Stomach (tissue), 8 donors: ENCODE measurements at regions not wholly inside any gene's neighbourhood (a gene's known extent, or its start where the extent isn't known, plus 50 kb on each side); places are given as distances from the start of the nearest gene placed in this dataset.
A peak's percentile ranks its signal among the peaks of the same experiment; 100 is the strongest.
"Not testable (repeated sequence)": the region's sequence is repeated elsewhere in the genome, so short reads cannot be mapped to it uniquely, and the experiment has no call there.

Source experiments
- DNase-seq, 2 donors: peaks; one replicate each; pipeline versions ENCODE4 v3.0.0 to v3.0.0-alpha.2; 2013 to 2019
- H3K27ac ChIP-seq, 5 donors: fragments of 200-600 bp in 4 of 5; sonication (generic) in 4 of 5; one replicate each; pipeline ENCODE4 v1.5.1; 2013 to 2019; ENCODE audit warnings: mild to moderate bottlenecking in 1 of 5, moderate library complexity in 1 of 5
- H3K27me3 ChIP-seq, 3 donors: fragments of 200-600 bp; sonication (generic); one replicate each; pipeline ENCODE4 v1.5.1; 2017 to 2019; ENCODE audit warnings: mixed run types in 1 of 3
- H3K36me3 ChIP-seq, 4 donors: fragments of 200-600 bp; sonication (generic); 1 replicate in 3 of 4; 2 replicates in 1 of 4; pipeline ENCODE4 v1.5.1; 2016 to 2019
- H3K4me1 ChIP-seq, 4 donors: fragments of 200-600 bp; sonication (generic); one replicate each; pipeline ENCODE4 v1.5.1; 2016 to 2019
- H3K4me3 ChIP-seq, 4 donors: fragments of 200-600 bp; sonication (generic) in 3 of 4; one replicate each; pipeline ENCODE4 v1.5.1; 2016 to 2019; ENCODE audit warnings: mild to moderate bottlenecking in 1 of 4
- H3K9me3 ChIP-seq, 4 donors: fragments of 200-600 bp; sonication (generic); one replicate each; pipeline ENCODE4 v1.5.1; 2016 to 2019
- CTCF ChIP-seq, 7 experiments: fragments of 450-650 bp in 4 of 7; fragments of 200-600 bp in 3 of 7; sonication (generic) in 3 of 7; IDR thresholded peaks; one replicate each; pipeline ENCODE4 v1.5.1; 2016 to 2019; ENCODE audit warnings: antibody characterized with exemption in 7 of 7, control low read depth in 2 of 7, mild to moderate bottlenecking in 1 of 7
- EP300 ChIP-seq: sonication (generic); formaldehyde crosslinking; IDR thresholded peaks from one replicate; pipeline ENCODE4 v1.6.1; 2017; ENCODE audit warnings: antibody characterized with exemption
- POLR2A ChIP-seq, 4 donors: fragments of 450-650 bp; IDR thresholded peaks; one replicate each; pipeline ENCODE4 v1.6.1; 2016; ENCODE audit warnings: antibody characterized with exemption in 4 of 4, control low read depth in 2 of 4, mild to moderate bottlenecking in 1 of 4, moderate library complexity in 1 of 4
- POLR2AphosphoS5 ChIP-seq, 3 donors: sonication (generic); formaldehyde crosslinking; IDR thresholded peaks; one replicate each; pipeline ENCODE4 v1.6.1; 2016; ENCODE audit warnings: antibody characterized with exemption in 3 of 3
- WGBS, 5 donors: extraction: QIAGEN DNeasy Blood & Tissue Kit in 3 of 5; methylation state at CpG; one replicate each; pipeline versions ENCODE4 v1.1.5 to v1.1.7; 2013 to 2018; 5-methylcytosine and 5-hydroxymethylcytosine counted together
- intact Hi-C: fragments of 100-400 bp; cut with DNase I; formaldehyde crosslinking; loops from one replicate; pipeline ENCODE4 v1.15.1; 2023; ENCODE audit warnings: low total_unique reads
- donor health status: healthy with polysubstance abuse.
- donor health status: Bipolar disorder and iron deficiency.
- donor health status: healthy.

GRCh38 chr18:7178568-7178967 is 52.3 kb upstream of the LRRC30 start:
- H3K27ac ChIP-seq, H3K9me3 ChIP-seq, intact Hi-C loops, DNase-seq, H3K36me3 ChIP-seq, H3K4me3 ChIP-seq, H3K4me1 ChIP-seq: not testable (repeated sequence)
- WGBS, 5 donors: 83 to 96% (median 93%) methylated on average over 1 to 20 of the region's 21 CpGs
- H3K27me3 ChIP-seq: peaks cover 0 to 23% (median 0%) of the 10 kb centered on the region in 3 donors

GRCh38 chr18:7177116-7177744 is 53.7 kb upstream of the LRRC30 start:
- no peak for TF ChIP-seq POLR2AphosphoS5 (IDR thresholded peaks at IDR 0.05)
- TF ChIP-seq POLR2A (IDR thresholded peaks at IDR 0.05): no peak
- peak in 5 of 7 experiments; percentile 34 to 46 (median 42) for TF ChIP-seq CTCF (IDR thresholded peaks at IDR 0.05)
- TF ChIP-seq EP300: no peak
- H3K27me3 ChIP-seq: peaks cover 0 to 33% (median 0%) of the 10 kb centered on the region in 3 donors
- H3K4me3 ChIP-seq: no peak overlapping the region
- no peak overlapping the region for H3K27ac ChIP-seq
- WGBS, 5 donors: 49 to 53% (median 51%) methylated on average over 4 of the region's 4 CpGs
- intact Hi-C loops: no loop called here
- peak in 1 of 2 donors; percentile 88 for DNase-seq
- H3K4me1 ChIP-seq: no peaks in the 10 kb centered on the region
- no peaks in the 10 kb centered on the region for H3K36me3 ChIP-seq
- no peaks in the 10 kb centered on the region for H3K9me3 ChIP-seq

- no peak for TF ChIP-seq CTCF (IDR thresholded peaks at IDR 0.05)
- no peak for TF ChIP-seq POLR2A (IDR thresholded peaks at IDR 0.05)
- TF ChIP-seq POLR2AphosphoS5 (IDR thresholded peaks at IDR 0.05): no peak
- TF ChIP-seq EP300: no peak
- H3K4me3 ChIP-seq: no peak overlapping the region
- H3K9me3 ChIP-seq: no peaks in the 10 kb centered on the region
- H3K36me3 ChIP-seq: no peaks in the 10 kb centered on the region
- H3K27me3 ChIP-seq: peaks cover 0 to 26% (median 0%) of the 10 kb centered on the region in 3 donors
- peak in 1 of 2 donors; percentile 44 for DNase-seq
- WGBS, 5 donors: 72 to 84% (median 80%) methylated on average over 14 of the region's 14 CpGs
- intact Hi-C loops: no loop called here
- no peaks in the 10 kb centered on the region for H3K4me1 ChIP-seq
- no peak overlapping the region for H3K27ac ChIP-seq
Observed at GRCh38 chr18:7174344-7175095, 56.4 kb upstream of the LRRC30 start.

- Histone ChIP-seq H3K27me3 (peaks cover 0 to 15% (median 0%) of the 10 kb centered on the region in 3 donors), H3K27ac (no peak overlapping the region), H3K9me3 (no peaks in the 10 kb centered on the region), H3K4me1 (no peaks in the 10 kb centered on the region), H3K36me3 (no peaks in the 10 kb centered on the region), H3K4me3 (no peak overlapping the region)
- intact Hi-C loops: no loop called here
- 82 to 90% (median 88%) methylated on average over 15 of the region's 15 CpGs for WGBS, 5 donors
- no peak for TF ChIP-seq POLR2AphosphoS5 (IDR thresholded peaks at IDR 0.05)
- no peak for TF ChIP-seq EP300
- TF ChIP-seq CTCF (IDR thresholded peaks at IDR 0.05): no peak
- no peak for TF ChIP-seq POLR2A (IDR thresholded peaks at IDR 0.05)
- no peak for DNase-seq
Observed at GRCh38 chr18:7173216-7173615, 55.6 kb upstream of the LAMA1 start.

- intact Hi-C loops: no loop called here
- H3K9me3 ChIP-seq: no peaks in the 10 kb centered on the region
- TF ChIP-seq POLR2A (IDR thresholded peaks at IDR 0.05): no peak
- TF ChIP-seq EP300: no peak
- TF ChIP-seq POLR2AphosphoS5 (IDR thresholded peaks at IDR 0.05): no peak
- no peak for TF ChIP-seq CTCF (IDR thresholded peaks at IDR 0.05)
- no peak for DNase-seq
- no peak overlapping the region for H3K4me3 ChIP-seq
- H3K4me1 ChIP-seq: no peaks in the 10 kb centered on the region
- H3K36me3 ChIP-seq: no peaks in the 10 kb centered on the region
- peaks cover 0 to 12% (median 0%) of the 10 kb centered on the region in 3 donors for H3K27me3 ChIP-seq
- WGBS, 5 donors: 69 to 84% (median 72%) methylated on average over 7 to 10 of the region's 10 CpGs
- H3K27ac ChIP-seq: no peak overlapping the region
Observed at GRCh38 chr18:7172611-7173010, 55.0 kb upstream of the LAMA1 start.
